DMS114 treated with DMSO at 0.1 percent for 48 hours (cell line): ENCODE measurements at regions not wholly inside any gene's neighbourhood (a gene's known extent, or its start where the extent isn't known, plus 50 kb on each side); places are given as distances from the start of the nearest gene placed in this dataset.
"Not testable (repeated sequence)": the region's sequence is repeated elsewhere in the genome, so short reads cannot be mapped to it uniquely, and the experiment has no call there.

Experiments
- DNase-seq: peaks from one replicate; lab custom pipeline; 2025; ENCODE audit not compliant: unreplicated experiment; lab: John Stamatoyannopoulos, UW

DNA sequence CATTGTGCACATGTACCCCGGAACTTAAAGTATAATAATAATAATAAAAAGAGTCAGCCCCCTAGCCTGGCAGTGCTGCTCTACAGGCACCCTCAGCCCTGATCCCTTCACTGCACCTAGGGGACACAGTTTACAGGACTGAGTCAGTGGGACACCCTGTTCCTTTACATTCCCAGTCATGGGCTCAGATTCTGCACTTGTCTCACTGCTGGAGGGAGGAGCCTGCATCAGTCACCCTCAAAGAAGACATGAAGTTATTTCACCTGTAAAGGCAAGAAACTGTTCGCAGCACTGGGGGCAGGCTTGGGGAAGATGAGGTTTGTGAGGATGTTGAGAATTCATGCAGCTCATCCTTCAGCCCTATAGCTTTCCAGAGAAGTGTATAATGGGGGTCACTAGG, 50.7 kb upstream of the VPREB1 start:
- DNase-seq = no peak

DNA sequence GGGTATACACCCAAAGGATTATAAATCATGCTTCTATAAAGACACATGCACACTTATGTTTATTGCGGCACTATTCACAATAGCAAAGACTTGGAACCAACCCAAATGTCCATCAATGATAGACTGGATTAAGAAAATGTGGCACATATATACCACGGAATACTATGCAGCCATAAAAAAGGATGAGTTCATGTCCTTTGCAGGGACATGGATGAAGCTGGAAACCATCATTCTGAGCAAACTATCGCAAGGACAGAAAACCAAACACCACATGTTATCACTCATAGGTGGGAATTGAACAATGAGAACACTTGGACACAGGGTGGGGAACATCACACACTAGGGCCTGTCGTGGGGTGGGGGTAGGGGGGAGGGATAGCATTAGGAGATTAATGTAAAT, 51.1 kb upstream of the VPREB1 start:
- DNase-seq = not testable (repeated sequence)

DNA sequence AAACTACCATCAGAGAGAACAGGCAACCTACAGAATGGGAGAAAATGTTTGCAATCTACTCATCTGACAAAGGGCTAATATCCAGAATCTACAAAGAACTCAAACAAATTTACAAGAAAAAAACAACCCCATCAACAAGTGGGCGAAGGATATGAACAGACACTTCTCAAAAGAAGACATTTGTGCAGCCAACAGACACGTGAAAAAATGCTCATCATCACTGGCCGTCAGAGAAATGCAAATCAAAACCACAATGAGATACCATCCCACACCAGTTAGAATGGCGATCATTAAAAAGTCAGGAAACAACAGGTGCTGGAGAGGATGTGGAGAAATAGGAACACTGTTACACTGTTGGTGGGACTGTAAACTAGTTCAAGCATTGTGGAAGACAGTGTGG, 51.6 kb upstream of the VPREB1 start:
- DNase-seq = not testable (repeated sequence)

DNA sequence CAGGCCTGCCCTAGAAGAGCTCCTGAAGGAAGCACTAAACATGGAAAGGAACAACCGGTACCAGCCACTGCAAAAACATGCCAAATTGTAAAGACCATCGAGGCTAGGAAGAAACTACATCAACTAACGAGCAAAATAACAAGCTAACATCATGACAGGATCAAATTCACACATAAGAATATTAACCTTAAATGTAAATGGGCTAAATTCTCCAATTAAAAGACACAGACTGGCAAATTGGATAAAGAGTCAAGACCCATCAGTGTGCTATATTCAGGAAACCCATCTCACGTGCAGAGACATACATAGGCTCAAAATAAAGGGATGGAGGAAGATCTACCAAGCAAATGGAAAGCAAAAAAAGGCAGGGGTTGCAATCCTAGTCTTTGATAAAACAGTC, 54.8 kb upstream of the VPREB1 start:
- not testable (repeated sequence) for DNase-seq

DNA sequence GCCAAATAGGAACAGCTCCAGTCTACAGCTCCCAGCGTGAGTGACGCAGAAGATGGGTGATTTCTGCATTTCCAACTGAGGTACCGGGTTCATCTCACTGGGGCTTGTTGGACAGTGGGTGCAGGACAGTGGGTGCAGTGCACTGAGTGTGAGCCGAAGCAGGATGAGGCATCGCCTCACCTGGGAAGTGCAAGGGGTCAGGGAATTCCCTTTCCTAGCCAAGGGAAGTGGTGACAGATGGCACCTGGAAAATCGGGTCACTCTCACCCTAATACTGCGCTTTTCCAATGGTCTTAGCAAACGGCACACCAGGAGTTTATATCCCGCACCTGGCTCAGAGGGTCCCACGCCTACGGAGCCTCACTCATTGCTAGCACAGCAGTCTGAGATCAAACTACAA, 56.7 kb upstream of the VPREB1 start:
- DNase-seq = not testable (repeated sequence)

DNA sequence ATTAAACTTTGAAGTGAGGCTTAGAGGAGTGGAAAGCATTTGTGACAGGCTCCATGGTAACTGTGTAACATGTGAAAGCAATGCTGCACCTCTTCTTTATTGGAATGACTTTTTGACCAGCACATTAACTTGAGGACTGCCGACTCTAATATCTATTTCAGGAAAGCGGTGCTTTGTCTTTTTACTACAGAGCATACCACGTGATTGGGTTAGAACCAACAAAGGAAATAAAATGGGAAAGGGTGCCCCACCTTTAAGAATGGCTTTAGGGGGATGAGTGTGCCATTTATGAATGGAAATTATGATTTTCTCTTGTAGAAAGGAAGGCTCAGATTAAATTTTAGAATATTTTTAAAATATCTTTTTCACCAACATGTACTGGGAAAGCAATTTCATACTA, 57.3 kb upstream of the VPREB1 start:
- no peak for DNase-seq

DNA sequence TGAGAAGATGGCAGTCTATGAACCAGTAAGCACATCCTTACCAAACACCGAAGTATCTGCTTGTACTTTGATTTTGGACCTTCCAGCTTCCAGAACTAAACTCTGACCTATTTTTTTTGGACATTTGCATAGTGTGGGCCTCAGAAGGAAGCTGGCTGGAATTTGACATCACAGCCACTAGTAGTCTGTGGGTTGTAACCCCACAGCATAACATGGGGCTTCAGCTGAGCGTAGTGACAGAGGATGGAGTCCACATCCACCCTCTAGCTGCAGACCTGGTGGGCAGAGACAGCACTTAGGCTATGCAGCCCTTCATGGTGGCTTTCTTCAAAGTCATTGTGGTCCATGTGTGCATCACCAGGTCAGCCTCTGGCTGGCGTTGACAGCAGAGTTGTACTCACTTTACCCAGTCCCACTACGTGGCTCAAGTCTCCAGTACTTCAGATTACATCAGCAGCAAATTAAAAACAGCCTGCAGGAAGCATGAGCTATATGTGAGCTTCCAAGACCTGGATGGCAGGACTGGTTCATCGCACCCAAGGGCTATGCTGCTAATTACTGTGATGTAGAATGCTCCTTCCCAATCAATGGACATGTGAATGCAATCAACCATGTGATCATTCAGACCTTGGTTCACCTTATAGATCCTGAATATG, 58.6 kb upstream of the VPREB1 start:
- no peak for DNase-seq

DNA sequence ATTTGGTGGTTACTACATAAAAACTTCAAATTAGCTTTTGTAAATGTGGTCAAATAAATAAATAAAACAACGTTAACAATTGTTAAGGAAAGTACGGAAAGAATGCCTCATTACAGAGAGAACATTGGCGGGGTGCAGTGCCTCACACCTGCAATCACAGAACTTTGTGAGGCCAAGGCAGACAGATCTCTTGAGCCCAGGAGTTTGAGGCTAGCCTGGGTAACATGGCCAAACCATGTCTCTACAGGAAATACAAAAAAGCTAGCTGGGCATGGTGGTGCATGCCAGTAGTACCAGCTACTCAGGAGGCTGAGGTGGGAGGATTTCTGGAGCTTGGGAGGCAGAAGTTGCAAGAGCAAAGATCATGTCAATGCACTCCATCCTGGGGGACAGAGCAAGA, 59.4 kb upstream of the VPREB1 start:
- DNase-seq = no peak

DNA sequence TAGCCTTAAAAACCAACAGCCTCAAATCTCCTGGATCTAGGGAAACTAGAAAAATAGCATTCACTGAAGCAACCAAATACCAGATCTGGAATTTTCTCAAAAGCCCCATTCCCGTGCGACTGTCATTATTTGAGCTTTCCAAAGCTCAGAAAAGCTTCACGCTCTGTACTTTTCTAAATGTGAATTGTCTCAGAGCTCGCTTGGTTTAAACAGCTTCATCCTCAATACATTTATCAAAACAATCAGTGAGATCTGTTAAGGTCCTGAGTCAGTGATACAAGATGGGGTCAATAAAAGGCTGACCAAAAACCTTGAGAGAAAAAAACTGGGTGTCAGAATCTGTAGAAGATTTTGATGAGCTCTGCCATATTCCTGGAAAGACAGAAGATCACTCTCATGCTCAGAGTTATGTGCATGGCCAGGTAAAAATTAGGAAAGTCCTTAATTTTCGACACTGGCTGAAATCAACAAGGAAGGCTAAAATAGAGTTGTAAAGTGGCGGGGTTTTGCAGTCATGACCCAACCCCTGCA, 60.2 kb upstream of the VPREB1 start:
- DNase-seq = no peak

DNA sequence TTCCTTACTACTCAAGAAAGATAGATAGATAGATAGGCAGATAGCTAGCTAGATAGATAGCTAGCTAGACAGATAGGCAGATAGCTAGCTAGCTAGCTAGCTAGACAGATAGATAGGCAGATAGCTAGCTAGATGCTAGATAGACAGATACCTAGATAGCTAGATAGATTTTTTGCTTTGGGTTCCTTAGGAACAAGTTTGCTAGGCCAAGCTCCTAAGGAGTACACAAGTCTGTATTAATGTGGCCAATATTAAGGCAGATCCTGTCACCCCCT, 61.7 kb upstream of the VPREB1 start:
- DNase-seq = no peak

DNA sequence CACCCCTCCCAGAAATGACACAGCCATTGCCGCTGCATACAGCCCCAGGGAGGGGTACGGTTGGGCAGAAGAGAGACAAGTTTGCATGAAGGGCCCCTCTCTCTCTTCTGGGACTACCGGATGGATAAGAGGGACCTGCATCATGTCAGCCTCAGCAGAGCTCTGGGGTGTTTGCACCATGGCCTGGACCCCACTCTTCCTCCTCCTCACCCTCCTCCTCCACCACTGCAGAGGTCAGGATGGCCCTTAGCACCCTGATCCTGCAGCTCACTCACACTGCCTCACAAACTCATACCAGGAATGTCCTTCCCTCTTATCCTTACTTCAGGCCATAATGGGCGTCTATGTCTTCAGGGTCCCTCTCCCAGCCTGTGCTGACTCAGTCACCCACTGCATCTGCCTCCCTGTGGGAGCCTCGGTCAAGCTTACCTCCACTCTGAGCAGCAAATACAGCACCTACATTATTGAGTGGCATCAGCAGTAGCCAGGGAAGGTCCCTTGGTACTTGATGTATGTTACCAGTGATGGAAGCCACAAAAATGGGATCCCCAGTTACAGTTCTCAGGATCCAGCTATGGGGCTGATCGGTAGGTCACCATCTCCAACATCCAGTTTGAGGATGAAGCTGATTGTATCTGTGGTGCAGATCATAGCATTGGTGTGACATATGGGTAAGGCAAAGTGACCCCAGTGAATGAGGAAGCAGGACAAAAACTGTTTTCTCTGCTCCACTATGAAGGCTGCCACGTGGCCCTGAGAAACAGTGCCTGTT, 62.2 kb upstream of the VPREB1 start:
- no peak for DNase-seq

DNA sequence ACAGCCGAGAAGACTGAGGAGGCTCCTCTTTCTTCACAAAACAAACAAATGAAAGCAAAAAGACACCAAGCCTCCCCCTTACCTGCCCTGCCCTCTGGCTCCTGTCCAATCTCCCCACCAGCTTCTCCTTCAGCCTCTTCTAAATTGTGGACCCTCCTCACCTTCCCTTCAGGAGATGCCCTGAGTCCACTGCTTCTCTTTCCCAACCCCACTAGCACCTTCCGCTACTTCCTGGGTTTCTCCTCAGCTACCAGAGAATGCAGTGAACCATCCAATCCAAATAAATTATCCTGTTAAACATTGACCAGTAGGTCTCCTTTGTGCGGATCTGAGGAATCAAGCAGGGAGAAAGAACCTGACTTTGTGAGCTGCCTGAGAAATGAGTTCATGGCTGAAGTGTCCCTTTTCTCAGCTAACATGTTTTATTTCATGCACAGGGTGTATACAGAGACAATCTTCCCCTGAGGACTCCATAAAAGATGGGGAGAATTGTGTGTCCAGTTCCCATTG, 63.2 kb upstream of the VPREB1 start:
- no peak for DNase-seq

DNA sequence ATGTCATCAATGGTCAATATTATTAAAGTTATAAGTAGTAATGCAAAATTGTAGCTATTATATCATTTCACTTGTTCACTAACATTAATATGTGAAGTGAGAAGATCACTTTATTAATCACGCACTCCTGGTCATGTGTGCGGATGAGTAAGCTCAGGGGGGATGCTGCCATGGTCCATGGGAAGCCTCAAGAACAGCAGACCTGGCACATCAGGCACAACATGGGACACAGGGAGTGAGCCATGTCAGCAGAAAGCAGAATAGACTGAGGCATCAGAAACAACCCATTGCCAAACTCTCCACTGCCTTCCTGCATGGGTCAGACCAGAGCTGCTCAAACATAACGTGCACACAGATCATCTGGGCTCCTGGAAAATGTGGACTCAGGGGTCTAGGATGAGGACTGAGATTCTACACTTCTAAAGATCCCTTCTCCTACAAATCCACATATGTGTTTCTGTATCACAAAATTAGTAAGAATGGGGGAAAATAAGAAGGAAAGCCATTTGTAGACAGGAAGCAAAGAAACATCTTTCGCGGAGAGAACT, 63.8 kb upstream of the VPREB1 start:
- DNase-seq = no peak

DNA sequence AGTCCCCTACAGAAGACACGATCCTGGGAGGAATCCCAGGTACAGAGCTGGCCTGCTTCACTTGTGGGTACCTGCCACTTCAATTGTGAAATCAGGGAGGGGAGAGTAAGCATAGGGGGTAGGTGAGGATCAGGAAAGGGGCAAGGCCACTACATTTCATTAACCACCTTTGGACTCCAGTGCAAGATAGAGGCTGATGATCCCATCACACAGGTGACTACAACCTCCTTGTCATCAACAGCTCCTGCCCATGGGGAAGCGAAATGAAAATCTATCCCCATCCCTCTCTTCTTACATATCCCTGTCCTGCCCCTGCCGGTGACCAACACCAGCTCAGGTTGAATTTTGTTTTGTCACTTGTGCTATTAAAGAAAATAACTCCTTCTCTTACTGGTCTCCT, 64.7 kb upstream of the VPREB1 start:
- DNase-seq = no peak

DNA sequence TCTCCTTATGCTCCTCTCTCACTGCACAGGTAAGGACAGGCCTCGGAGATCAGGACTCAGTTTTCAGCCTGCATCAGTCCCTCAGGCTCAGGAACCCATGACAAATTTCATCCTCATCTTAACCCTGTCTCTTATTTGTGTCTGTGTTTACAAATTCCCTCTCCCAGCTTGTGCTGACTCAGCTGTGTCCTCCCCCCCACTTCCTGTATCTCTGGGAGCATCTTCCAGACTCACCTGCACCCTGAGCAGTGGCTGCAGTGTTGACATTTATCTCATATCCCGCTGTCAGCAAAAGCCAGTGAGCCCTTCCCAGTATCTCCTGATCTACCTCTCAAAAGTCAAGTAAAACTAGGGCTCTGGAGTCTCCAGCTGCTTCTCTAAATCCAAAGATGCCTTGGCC, 65.6 kb upstream of the VPREB1 start:
- no peak for DNase-seq

DNA sequence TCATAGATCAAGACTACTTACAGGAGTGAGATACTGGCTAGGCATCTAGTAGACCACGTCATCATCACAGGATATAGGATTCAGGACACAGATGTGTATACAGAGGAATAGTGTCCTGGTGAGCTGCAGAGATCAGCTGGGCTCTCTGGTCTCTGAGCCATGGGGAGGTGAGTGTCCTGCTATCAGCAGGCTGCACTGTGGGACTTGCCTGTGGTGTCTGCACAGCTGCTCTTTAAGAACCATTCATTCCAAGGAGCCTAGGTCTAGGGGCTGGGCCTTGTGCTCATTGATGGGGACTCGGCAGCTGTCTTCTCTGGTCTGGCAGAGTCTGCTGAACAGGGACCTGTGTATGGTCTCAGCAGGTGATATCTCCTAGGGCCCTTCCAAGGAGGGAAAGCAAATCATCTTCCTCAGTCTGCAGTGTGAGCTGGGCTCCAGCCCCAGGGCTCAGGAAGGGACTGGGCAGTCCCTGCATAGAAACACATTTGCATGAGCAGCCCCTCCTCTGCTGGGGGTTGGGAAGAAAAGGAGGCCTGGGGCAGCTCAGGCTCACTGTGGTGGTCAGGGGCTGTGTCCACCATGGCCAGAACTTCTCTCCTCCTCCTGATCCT, 66.1 kb upstream of the VPREB1 start:
- DNase-seq = no peak

DNA sequence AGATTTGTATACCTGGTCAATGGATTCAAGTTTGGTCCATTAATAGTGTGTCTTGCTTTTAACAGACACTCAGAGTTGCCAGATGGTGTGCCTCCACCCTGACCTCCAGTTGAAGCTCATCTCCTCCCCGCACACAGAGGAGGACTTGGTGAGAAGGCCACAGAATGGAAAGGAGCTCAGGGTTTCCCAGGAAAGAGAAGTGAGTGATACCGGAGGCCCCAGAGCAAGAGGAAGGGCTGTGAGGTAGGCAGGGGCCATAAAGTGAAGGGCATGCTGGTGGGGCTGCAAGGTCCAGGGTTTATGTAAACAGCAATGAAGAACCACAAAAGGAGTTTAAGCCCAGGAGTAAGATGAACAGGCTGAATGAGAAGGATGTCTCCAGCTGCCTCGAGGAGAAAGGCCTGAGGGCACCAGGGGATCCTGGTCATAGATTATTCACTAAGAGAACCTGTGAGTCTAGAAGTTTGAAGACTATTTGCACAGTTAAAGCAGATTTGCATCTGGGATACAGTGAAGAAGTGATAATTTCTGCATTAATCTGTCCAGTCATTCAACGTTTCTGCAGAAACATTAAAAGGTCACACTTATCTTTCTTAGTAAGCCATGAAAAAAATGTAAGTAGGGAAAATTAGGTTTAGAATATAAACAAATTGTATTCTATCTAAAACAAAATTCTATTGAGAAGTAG, 67.5 kb upstream of the VPREB1 start:
- DNase-seq = no peak

DNA sequence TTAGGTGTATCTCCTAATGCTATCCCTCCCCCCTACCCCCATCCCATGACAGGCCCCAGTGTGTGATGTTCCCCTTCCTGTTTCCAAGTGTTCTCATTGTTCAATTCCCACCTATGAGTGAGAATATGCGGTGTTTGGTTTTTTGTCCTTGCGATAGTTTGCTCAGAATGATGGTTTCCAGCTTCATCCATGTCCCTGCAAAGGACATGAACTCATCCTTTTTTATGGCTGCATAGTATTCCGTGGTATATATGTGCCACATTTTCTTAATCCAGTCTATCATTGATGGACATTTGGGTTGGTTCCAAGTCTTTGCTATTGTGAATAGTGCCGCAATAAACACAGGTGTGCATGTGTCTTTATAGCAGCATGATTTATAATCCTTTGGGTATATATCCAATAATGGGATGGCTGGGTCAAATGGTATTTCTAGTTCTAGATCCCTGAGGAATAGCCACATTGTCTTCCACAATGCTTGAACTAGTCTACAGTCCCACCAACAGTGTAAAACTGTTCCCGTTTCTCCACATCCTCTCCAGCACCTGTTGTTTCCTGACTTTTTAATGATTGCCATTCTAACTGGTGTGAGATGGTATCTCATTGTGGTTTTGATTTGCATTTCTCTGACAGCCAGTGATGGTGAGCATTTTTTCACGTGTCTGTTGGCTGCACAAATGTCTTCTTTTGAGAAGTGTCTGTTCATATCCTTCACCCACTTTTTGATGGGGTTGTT, 71.5 kb upstream of the VPREB1 start:
- not testable (repeated sequence) for DNase-seq

DNA sequence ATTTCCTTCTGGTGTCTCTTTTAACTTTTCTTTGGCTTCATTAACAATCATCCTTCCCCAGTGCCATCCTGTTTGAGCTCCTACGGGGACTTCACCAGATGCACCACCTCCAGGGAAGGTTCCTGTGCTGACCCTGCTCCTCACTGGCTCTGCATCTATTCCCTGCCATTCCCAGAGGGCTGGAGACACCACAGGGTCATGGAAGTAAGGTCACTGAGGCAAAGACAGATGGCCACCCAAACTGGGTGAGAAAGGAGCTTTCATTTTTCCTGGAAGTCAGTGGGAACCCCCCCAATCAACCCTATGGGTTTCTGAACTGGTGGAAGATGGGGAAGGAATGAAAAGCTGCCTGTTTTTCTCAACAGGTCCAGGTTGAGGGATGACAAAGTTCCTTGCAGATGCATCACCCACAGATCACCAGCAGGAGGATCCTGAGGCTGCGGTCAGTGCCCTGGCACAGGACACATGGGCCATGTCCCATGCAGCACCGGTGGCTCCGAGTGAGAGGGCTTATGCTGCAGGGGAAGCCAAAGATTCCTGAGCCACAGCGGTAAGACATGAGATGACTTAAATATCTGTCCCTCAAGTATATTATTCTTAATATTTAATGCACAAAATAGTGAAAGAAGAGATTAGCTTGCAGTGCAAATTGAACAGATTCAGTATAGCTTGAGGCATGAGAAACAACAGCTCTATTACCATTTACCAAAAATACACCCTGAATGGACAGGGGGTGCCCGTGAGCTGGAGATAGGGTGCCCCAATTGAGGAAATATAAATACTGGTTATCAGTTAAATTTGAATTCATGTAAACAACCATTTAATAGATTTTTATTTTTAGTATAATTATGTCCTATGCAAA, 73.0 kb upstream of the VPREB1 start:
- no peak for DNase-seq

DNA sequence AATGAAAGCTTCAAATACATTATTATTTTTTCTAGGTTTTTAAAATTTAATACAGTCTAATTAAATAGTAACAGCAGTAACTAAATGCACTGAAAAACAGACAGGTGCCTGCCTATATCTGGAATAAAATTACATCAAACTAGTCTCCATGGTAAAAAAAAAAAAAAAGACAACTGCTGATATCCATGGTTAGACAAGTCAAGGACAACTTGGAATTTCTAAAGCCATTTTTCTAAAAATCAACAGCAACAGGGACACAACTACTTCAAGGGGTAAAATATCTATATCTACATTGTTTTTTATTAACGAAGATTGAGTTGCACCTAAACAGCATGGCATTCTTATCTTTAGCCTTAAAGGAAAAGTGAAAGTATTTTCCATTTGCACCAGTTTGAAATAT, 74.7 kb upstream of the VPREB1 start:
- DNase-seq = no peak
